DND-41 (cell line): ENCODE measurements at regions not wholly inside any gene's neighbourhood (a gene's known extent, or its start where the extent isn't known, plus 50 kb on each side); places are given as distances from the start of the nearest gene placed in this dataset.

Experiments
- CTCF ChIP-seq: IDR thresholded peaks from 2 replicates; pipeline ENCODE4 v1.5.1; 2012; ENCODE audit warnings: borderline replicate concordance, low read length, moderate library complexity, mild to moderate bottlenecking; ENCODE audit not compliant: poor library complexity, severe bottlenecking; ENCODE audit errors: extremely low read depth
- EZH2 ChIP-seq: IDR thresholded peaks from 3 replicates; pipeline ENCODE4 v1.6.1; 2012; ENCODE audit warnings: borderline replicate concordance, low read depth, mild to moderate bottlenecking, moderate library complexity, low read length, inconsistent platforms; ENCODE audit not compliant: severe bottlenecking

GRCh38 chr9:7729371-7730163, 70.0 kb downstream of the DMAC1 start:
- TF ChIP-seq CTCF (no peak), EZH2 (no peak)
